HCT116 (cell line): ENCODE measurements at regions not wholly inside any gene's neighbourhood (a gene's known extent, or its start where the extent isn't known, plus 50 kb on each side); places are given as distances from the start of the nearest gene placed in this dataset.

Experiments
- ATAC-seq: fragments of 200-7000 bp; cut with Tn5 transposase; 2 replicates; pipeline ENCODE4 v1.9.1; 2020; ENCODE audit warnings: mild to moderate bottlenecking, moderate library complexity
- BruUV-seq: library from RNA; stranded (reverse); fragments of 400-500 nt; replicated peaks from 2 replicates; lab custom pipeline; 2021; lab: Mats Ljungman, UMichigan
- CTCF ChIA-PET: fragments of 300-600 bp; sonication (Branson Sonifier 250); formaldehyde crosslinking; loops from one replicate; lab custom pipeline; 2021; ENCODE audit warnings: antibody characterized with exemption; lab: Charles Lee
- POLR2A ChIA-PET: fragments of 300-600, 350-600 bp; sonication (Branson Sonifier 250); formaldehyde crosslinking; loops from one replicate; lab custom pipeline; 2021; ENCODE audit warnings: antibody characterized with exemption; lab: Charles Lee
- RAD21 ChIA-PET, 2 experiments: fragments of 300-600 bp; sonication (Branson Sonifier 250); formaldehyde crosslinking; loops; one replicate each; lab custom pipeline; 2023; ENCODE audit warnings: low total read pairs in 2 of 2; ENCODE audit not compliant: uncharacterized antibody in 2 of 2, unreplicated experiment in 2 of 2, low non-redundant PET in 1 of 2; lab: Charles Lee
- DNase-seq: peaks from one replicate; pipeline ENCODE4 v3.0.0-alpha.2; 2010; ENCODE audit warnings: low read depth, low spot score
- H2AFZ ChIP-seq: fragments of 200-600 bp; shearing (Covaris generic), sonication (generic); 2 replicates; pipeline ENCODE4 v1.6.1; 2017; ENCODE audit warnings: low read depth, mixed run types, mixed read lengths, antibody characterized with exemption, low read length; ENCODE audit not compliant: poor library complexity, severe bottlenecking
- H3K27ac ChIP-seq: 2 replicates; pipeline ENCODE4 v1.5.1; 2012; ENCODE audit warnings: low read depth, low read length
- H3K27me3 ChIP-seq: fragments of 200-600 bp; sonication (generic); 2 replicates; pipeline ENCODE4 v1.6.1; 2016; ENCODE audit warnings: mixed run types, low read length, mixed read lengths; ENCODE audit not compliant: insufficient read depth
- H3K36me3 ChIP-seq, 2 experiments: fragments of 200-500 bp in 1 of 2; fragments of 200-600 bp in 1 of 2; sonication (Bioruptor generic) in 1 of 2; sonication (generic) in 1 of 2; 2 replicates each; pipeline versions ENCODE4 v1.5.1 to v1.6.1; 2014 to 2016; ENCODE audit warnings: low read length in 2 of 2, inconsistent platforms in 1 of 2, mixed read lengths in 1 of 2, mixed run types in 1 of 2; ENCODE audit not compliant: insufficient read depth in 2 of 2, control insufficient read depth in 1 of 2
- H3K4me1 ChIP-seq, 2 experiments: fragments of 200-600 bp in 1 of 2; sonication (generic) in 1 of 2; 2 replicates each; pipeline versions ENCODE4 v1.5.1 to v1.6.1; 2012 to 2017; ENCODE audit warnings: low read length in 2 of 2, inconsistent platforms in 1 of 2, mild to moderate bottlenecking in 1 of 2, mixed read lengths in 1 of 2, mixed run types in 1 of 2, moderate library complexity in 1 of 2; ENCODE audit not compliant: insufficient read depth in 2 of 2, control insufficient read depth in 1 of 2
- H3K4me2 ChIP-seq: fragments of 200-600 bp; sonication (generic); 2 replicates; pipeline ENCODE4 v1.6.1; 2017; ENCODE audit warnings: mixed run types, low read length, mixed read lengths
- H3K4me3 ChIP-seq, 2 experiments: fragments of 200-600 bp in 1 of 2; sonication (generic) in 1 of 2; replicated peaks in 1 of 2; 2 replicates each; pipeline ENCODE4 v1.5.1; 2011 to 2016; ENCODE audit warnings: low read length in 2 of 2, control low read depth in 1 of 2, low read depth in 1 of 2, mild to moderate bottlenecking in 1 of 2, mixed read lengths in 1 of 2, mixed run types in 1 of 2
- H3K79me2 ChIP-seq: fragments of 200-600 bp; sonication (generic); 2 replicates; pipeline ENCODE4 v1.6.1; 2017; ENCODE audit warnings: mild to moderate bottlenecking, mixed run types, low read length, moderate library complexity, mixed read lengths; ENCODE audit not compliant: insufficient read depth
- H3K9ac ChIP-seq: fragments of 200-600 bp; sonication (generic); 2 replicates; pipeline ENCODE4 v1.6.1; 2016; ENCODE audit warnings: low read length, mixed read lengths
- H3K9me2 ChIP-seq: fragments of 200-600 bp; sonication (generic), shearing (Covaris generic); 2 replicates; pipeline ENCODE4 v1.6.1; 2017; ENCODE audit warnings: mixed run types, mild to moderate bottlenecking, moderate library complexity; ENCODE audit not compliant: insufficient read depth
- H3K9me3 ChIP-seq, 2 experiments: fragments of 200-500 bp in 1 of 2; fragments of 200-600 bp in 1 of 2; sonication (Bioruptor generic) in 1 of 2; sonication (generic) in 1 of 2; 2 replicates each; pipeline ENCODE4 v1.6.1; 2014 to 2017; ENCODE audit warnings: low read length in 2 of 2, mixed read lengths in 2 of 2, inconsistent platforms in 1 of 2, low read depth in 1 of 2, mild to moderate bottlenecking in 1 of 2, mixed run types in 1 of 2, moderate library complexity in 1 of 2; ENCODE audit not compliant: control insufficient read depth in 1 of 2, insufficient read depth in 1 of 2
- H4K20me1 ChIP-seq: fragments of 200-600 bp; sonication (generic), shearing (Covaris generic); 2 replicates; pipeline ENCODE4 v1.6.1; 2017; ENCODE audit warnings: mixed run types, mild to moderate bottlenecking, moderate library complexity; ENCODE audit not compliant: insufficient read depth
- CTCF ChIP-seq, 3 experiments: fragments of 200-600 bp in 1 of 3; sonication (generic) in 1 of 3; IDR thresholded peaks in 2 of 3; conservative IDR thresholded peaks in 1 of 3; 2 replicates each; pipeline ENCODE4 v1.5.1; 2012 to 2017; ENCODE audit warnings: low read depth in 2 of 3, low read length in 2 of 3, antibody characterized with exemption in 1 of 3, borderline replicate concordance in 1 of 3, control low read depth in 1 of 3, mild to moderate bottlenecking in 1 of 3, mixed read lengths in 1 of 3, mixed run types in 1 of 3, moderate library complexity in 1 of 3; ENCODE audit not compliant: insufficient read depth in 1 of 3
- EGR1 ChIP-seq: IDR thresholded peaks from 2 replicates; pipeline ENCODE4 v1.6.1; 2012; ENCODE audit warnings: low read depth
- EZH2 ChIP-seq: fragments of 200-600 bp; sonication (generic); IDR thresholded peaks from 2 replicates; pipeline ENCODE4 v1.6.1; 2017; ENCODE audit warnings: antibody characterized with exemption, mixed run types
- EZH2phosphoT487 ChIP-seq: fragments of 200-600 bp; IDR thresholded peaks from 2 replicates; pipeline ENCODE4 v1.6.1; 2018; ENCODE audit warnings: antibody characterized with exemption, borderline replicate concordance
- FOSL1 ChIP-seq: IDR thresholded peaks from 2 replicates; pipeline ENCODE4 v1.6.1; 2012; ENCODE audit warnings: low read depth
- JUND ChIP-seq: IDR thresholded peaks from 2 replicates; pipeline ENCODE4 v1.6.1; 2012
- POLR2A ChIP-seq: IDR thresholded peaks from 2 replicates; pipeline ENCODE4 v1.7.0; 2011; ENCODE audit warnings: borderline replicate concordance; ENCODE audit not compliant: insufficient read depth, insufficient read length; ENCODE audit errors: extremely low read depth
- POLR2AphosphoS5 ChIP-seq: IDR thresholded peaks from 2 replicates; pipeline ENCODE4 v1.6.1; 2011; ENCODE audit warnings: mild to moderate bottlenecking, low read depth, low read length, moderate library complexity
- RAD21 ChIP-seq: IDR thresholded peaks from 2 replicates; pipeline ENCODE4 v1.6.1; 2012; ENCODE audit warnings: low read depth, mild to moderate bottlenecking
- SIN3A ChIP-seq: IDR thresholded peaks from 2 replicates; pipeline ENCODE4 v1.6.1; 2012; ENCODE audit warnings: low read depth
- SP1 ChIP-seq: IDR thresholded peaks from 2 replicates; pipeline ENCODE4 v1.6.1; 2012; ENCODE audit warnings: low read depth
- TCF7L2 ChIP-seq: IDR thresholded peaks from 2 replicates; pipeline ENCODE4 v1.7.0; 2011; ENCODE audit warnings: borderline replicate concordance, inconsistent platforms; ENCODE audit not compliant: insufficient read depth, insufficient read length; ENCODE audit errors: extremely low read depth
- ZBTB33 ChIP-seq: IDR thresholded peaks from 2 replicates; pipeline ENCODE4 v1.6.1; 2011; ENCODE audit warnings: mild to moderate bottlenecking, low read length, moderate library complexity; ENCODE audit not compliant: insufficient replicate concordance; ENCODE audit errors: extremely low read depth
- ZFX ChIP-seq: fragments of 450-650 bp; IDR thresholded peaks from 2 replicates; pipeline ENCODE4 v1.6.1; 2017
- intact Hi-C: fragments of 100-400 bp; cut with micrococcal nuclease; formaldehyde crosslinking; loops from 2 replicates; pipeline ENCODE4 v1.10.0; 2022
- TF ChIP-seq, protein P1 (sequence below): IDR thresholded peaks from 2 replicates; pipeline ENCODE4 v1.6.1; 2012
- TF ChIP-seq, protein P2 (sequence below): IDR thresholded peaks from 2 replicates; pipeline ENCODE4 v1.6.1; 2012

DNA sequence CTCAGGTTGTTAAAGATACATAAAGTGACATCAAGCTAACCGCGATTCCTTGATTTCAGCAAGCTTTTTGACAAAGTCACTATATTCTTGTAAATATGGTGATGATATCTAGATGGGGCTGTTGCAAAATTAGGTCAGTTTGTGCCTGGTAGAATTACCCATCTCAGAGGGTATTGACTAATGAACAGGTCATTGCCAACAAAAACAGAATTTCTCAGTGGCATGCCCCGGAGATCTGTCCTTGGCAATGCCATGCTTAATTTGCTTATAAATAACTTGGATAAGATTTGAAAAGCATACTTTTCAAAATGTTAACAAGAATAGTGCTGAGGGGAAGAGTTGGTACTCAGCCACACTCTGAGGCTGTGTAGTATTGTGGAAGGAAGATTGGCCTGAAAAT is 783.3 kb upstream of the SEMA6A start:
- H3K4me3 ChIP-seq = no peak overlapping the region
- H3K79me2 ChIP-seq = no peaks in the 10 kb centered on the region
- DNase-seq (no peak), ATAC-seq (no peak)
- RAD21 ChIA-PET = no interaction called here
- CTCF ChIA-PET = no interaction called here
- no peaks in the 10 kb centered on the region; the same call in 1 of the 2 replicates for H3K9me2 ChIP-seq
- H3K36me3 ChIP-seq = no peaks in the 10 kb centered on the region
- no peaks in the 10 kb centered on the region for H3K4me1 ChIP-seq
- no peaks in the 10 kb centered on the region for H4K20me1 ChIP-seq
- TF ChIP-seq, protein P1, sequence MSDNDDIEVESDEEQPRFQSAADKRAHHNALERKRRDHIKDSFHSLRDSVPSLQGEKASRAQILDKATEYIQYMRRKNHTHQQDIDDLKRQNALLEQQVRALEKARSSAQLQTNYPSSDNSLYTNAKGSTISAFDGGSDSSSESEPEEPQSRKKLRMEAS = no peak
- no peak for TF ChIP-seq SIN3A
- no peak for TF ChIP-seq EGR1
- no peak for TF ChIP-seq FOSL1
- TF ChIP-seq, protein P2, sequence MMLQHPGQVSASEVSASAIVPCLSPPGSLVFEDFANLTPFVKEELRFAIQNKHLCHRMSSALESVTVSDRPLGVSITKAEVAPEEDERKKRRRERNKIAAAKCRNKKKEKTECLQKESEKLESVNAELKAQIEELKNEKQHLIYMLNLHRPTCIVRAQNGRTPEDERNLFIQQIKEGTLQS = no peak
- TF ChIP-seq RAD21 = no peak
- TF ChIP-seq ZBTB33 = no peak
- TF ChIP-seq TCF7L2 = no peak
- no peaks in the 10 kb centered on the region for H3K27me3 ChIP-seq
- POLR2A ChIA-PET = no interaction called here
- H3K4me2 ChIP-seq = no peak overlapping the region
- H3K27ac ChIP-seq = no peak overlapping the region
- no TSS peak for BruUV-seq
- no peak overlapping the region for H3K9ac ChIP-seq
- intact Hi-C loops = no loop called here
- no peaks in the 10 kb centered on the region for H3K9me3 ChIP-seq
- H2AFZ ChIP-seq = no peak overlapping the region

DNA sequence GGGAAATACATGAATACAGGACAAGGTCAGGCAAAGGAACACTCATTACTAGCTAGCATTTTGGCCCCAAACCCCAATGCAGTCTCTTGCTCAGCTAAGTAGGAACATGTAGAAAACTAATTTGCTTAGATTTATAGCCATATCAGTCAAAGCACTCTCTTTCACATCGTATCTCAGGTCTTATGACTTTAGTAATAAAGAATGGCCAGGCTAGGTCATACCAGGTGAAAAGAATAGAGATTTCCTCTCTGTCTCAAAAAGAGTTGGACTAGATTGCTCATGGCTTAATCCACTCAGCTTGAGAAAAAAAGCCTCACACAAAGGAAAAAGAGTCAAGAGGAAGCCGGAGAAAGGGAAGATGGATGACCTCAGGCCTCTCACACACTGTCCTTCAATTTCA is 772.7 kb upstream of the SEMA6A start:
- ChIA-PET POLR2A (no interaction called here), RAD21 (no interaction called here), CTCF (no interaction called here)
- Histone ChIP-seq H3K9me3 (no peaks in the 10 kb centered on the region), H4K20me1 (no peaks in the 10 kb centered on the region), H3K27ac (no peak overlapping the region), H3K4me1 (no peaks in the 10 kb centered on the region), H3K36me3 (no peaks in the 10 kb centered on the region), H3K9ac (no peak overlapping the region), H3K9me2 (no peaks in the 10 kb centered on the region), H3K4me3 (no peak overlapping the region), H2AFZ (no peak overlapping the region), H3K27me3 (no peaks in the 10 kb centered on the region), H3K79me2 (no peaks in the 10 kb centered on the region), H3K4me2 (no peak overlapping the region)
- intact Hi-C loops = no loop called here
- ATAC-seq (no peak), DNase-seq (no peak)
- no TSS peak for BruUV-seq
- no peak for TF ChIP-seq EZH2
- no peak for TF ChIP-seq JUND
- no peak for TF ChIP-seq RAD21
- TF ChIP-seq ZFX = no peak
- no peak for TF ChIP-seq CTCF (IDR thresholded peaks at IDR 0.05 in 2 of 3, conservative IDR thresholded peaks at IDR 0.05 in 1 of 3; ENCODE audit: borderline replicate concordance in 1 of 3, insufficient read depth in 1 of 3, low read depth in 2 of 3, low read length in 2 of 3)
- no peak for TF ChIP-seq EZH2phosphoT487
- TF ChIP-seq POLR2AphosphoS5 = no peak
- TF ChIP-seq, protein P1 = no peak
- no peak for TF ChIP-seq SP1
- TF ChIP-seq POLR2A = no peak
